RWPE2 (cell line): ENCODE measurements at regions not wholly inside any gene's neighbourhood (a gene's known extent, or its start where the extent isn't known, plus 50 kb on each side); places are given as distances from the start of the nearest gene placed in this dataset.

Experiments used
- ATAC-seq: fragments of 200-7000 bp; cut with Tn5 transposase; 3 replicates; pipeline ENCODE4 v1.9.1; 2021; ENCODE audit warnings: low read depth
- DNase-seq: peaks from one replicate; pipeline ENCODE4 v3.0.0-alpha.2; 2020; ENCODE audit warnings: low spot score
- H3K27ac ChIP-seq: fragments of 450-650 bp; 2 replicates; pipeline ENCODE4 v1.5.1; 2017; ENCODE audit warnings: mild to moderate bottlenecking; ENCODE audit not compliant: poor library complexity, severe bottlenecking
- H3K27me3 ChIP-seq: fragments of 250-450 bp; sonication (Bioruptor Pico); 2 replicates; pipeline ENCODE4 v1.5.1; 2021; ENCODE audit warnings: mild to moderate bottlenecking, moderate library complexity; ENCODE audit not compliant: insufficient read depth, poor library complexity, severe bottlenecking
- H3K36me3 ChIP-seq: fragments of 250-450 bp; sonication (Bioruptor Pico); 2 replicates; pipeline ENCODE4 v1.5.1; 2020; ENCODE audit warnings: low read depth, mild to moderate bottlenecking, moderate library complexity
- H3K4me1 ChIP-seq: fragments of 250-450 bp; sonication (Bioruptor Pico); 2 replicates; pipeline ENCODE4 v1.5.1; 2021; ENCODE audit warnings: mild to moderate bottlenecking, moderate library complexity; ENCODE audit not compliant: insufficient read depth, poor library complexity, severe bottlenecking
- H3K4me3 ChIP-seq: fragments of 250-450 bp; sonication (Bioruptor Pico); 2 replicates; pipeline ENCODE4 v1.5.1; 2021; ENCODE audit warnings: mild to moderate bottlenecking, moderate library complexity; ENCODE audit not compliant: severe bottlenecking
- H3K9me3 ChIP-seq: fragments of 250-450 bp; sonication (Bioruptor Pico); 2 replicates; pipeline ENCODE4 v1.5.1; 2021; ENCODE audit warnings: mild to moderate bottlenecking, moderate library complexity; ENCODE audit not compliant: severe bottlenecking
- TF ChIP-seq, protein P1 (sequence below): fragments of 450-650 bp; IDR thresholded peaks from one replicate; pipeline ENCODE4 v1.5.1; 2017; ENCODE audit warnings: mild to moderate bottlenecking, moderate library complexity; ENCODE audit not compliant: poor library complexity, severe bottlenecking

DNA sequence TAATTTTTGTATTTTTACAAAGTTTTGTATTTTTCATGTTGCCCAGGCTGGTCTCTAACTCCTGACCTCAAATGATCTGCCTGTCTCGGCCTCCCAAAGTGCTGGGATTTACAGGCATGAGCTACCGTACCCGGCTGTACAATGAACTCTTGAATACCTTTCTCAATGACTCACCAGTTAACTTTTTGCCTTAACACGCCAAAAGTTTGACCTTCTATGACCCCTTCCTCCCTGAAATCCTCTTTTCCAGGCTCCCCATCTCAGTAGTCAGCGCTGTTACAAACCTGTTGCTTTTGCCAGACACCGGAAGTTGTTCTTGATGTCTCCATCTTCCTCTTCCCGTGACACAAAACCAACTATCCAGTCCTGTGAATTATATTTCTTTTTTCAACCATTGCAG lies 158.1 kb upstream of the ASIC2 start:
- no peak for DNase-seq
- no peaks in the 10 kb centered on the region for H3K27me3 ChIP-seq
- no peak overlapping the region for H3K4me3 ChIP-seq
- H3K27ac ChIP-seq: no peak overlapping the region
- no peaks in the 10 kb centered on the region for H3K4me1 ChIP-seq
- TF ChIP-seq, protein P1, sequence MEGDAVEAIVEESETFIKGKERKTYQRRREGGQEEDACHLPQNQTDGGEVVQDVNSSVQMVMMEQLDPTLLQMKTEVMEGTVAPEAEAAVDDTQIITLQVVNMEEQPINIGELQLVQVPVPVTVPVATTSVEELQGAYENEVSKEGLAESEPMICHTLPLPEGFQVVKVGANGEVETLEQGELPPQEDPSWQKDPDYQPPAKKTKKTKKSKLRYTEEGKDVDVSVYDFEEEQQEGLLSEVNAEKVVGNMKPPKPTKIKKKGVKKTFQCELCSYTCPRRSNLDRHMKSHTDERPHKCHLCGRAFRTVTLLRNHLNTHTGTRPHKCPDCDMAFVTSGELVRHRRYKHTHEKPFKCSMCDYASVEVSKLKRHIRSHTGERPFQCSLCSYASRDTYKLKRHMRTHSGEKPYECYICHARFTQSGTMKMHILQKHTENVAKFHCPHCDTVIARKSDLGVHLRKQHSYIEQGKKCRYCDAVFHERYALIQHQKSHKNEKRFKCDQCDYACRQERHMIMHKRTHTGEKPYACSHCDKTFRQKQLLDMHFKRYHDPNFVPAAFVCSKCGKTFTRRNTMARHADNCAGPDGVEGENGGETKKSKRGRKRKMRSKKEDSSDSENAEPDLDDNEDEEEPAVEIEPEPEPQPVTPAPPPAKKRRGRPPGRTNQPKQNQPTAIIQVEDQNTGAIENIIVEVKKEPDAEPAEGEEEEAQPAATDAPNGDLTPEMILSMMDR: no peak
- no peaks in the 10 kb centered on the region for H3K36me3 ChIP-seq
- peak; percentile 36; the same call in 1 of the 3 replicates for ATAC-seq
- peaks cover 2% of the 10 kb centered on the region for H3K9me3 ChIP-seq

DNA sequence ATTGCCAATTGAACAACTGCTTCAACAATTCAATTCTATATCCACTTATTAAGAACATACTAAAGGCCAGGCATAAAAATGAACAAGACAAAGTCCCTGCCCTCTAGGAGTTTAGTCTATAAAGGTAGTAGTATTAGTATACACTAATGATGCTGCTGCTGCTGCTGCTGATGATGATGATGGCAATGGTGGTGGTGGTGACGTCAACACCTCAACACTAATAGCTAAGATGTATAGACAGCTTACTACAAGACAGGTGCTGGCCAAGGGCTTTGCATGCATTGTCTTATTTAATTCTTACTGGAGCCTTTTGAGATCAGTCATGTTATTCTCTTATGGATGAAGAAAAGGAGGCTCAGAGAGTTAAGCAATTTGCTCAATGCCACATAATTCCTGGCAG lies 164.4 kb upstream of the ASIC2 start:
- peaks cover 2% of the 10 kb centered on the region for H3K9me3 ChIP-seq
- TF ChIP-seq, protein P1: no peak
- H3K4me1 ChIP-seq: no peaks in the 10 kb centered on the region

DNA sequence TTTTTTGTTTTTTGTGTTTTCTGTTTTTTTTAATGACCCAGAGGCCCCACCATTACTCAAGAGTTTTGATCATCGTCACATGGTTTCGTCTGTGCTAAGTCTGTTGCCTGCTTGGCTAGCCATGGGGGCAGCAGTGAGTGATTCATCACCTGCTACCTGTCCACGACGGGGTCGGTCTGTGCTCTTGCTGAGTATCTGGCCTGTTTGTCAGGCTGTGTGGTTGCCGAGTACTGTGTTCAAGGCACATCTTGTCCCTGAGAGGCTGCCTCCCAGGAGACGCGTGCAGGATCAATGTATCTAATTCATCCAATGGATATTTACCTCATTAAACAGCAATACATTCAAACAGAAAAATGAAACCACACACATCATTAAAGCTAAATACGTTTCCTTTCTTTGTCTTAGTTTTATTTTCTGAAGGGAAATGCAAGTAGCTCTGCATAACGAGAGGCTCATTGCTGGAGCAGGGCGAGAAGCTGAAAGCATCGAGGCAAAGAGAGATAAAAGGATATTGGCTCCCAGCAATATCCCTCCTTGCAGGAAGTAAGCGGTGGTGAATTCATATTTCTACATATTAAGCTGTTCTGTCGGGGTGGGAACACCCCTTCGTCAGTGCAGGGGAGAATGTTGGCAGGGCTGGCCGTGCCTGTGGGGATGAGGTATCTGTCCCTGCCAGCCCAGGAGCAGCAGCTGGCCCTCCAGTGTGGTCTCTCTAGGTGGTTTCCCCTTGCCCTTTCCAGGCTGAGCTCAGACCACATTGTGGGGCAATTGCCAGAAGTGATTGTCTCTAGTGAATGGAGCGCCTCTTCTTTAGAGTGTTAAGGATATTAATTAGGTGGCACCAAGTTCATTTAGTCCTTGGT lies 166.2 kb upstream of the ASIC2 start:
- H3K4me3 ChIP-seq: no peak overlapping the region
- H3K27me3 ChIP-seq: no peaks in the 10 kb centered on the region
- ATAC-seq (no peak), DNase-seq (no peak)
- no peaks in the 10 kb centered on the region for H3K4me1 ChIP-seq
- H3K27ac ChIP-seq: no peak overlapping the region
- TF ChIP-seq, protein P1: no peak
- H3K9me3 ChIP-seq: no peaks in the 10 kb centered on the region
- no peaks in the 10 kb centered on the region for H3K36me3 ChIP-seq

More for the DNA sequence above, 164.4 kb upstream of the ASIC2 start:
- Histone ChIP-seq H3K27ac (no peak overlapping the region), H3K36me3 (no peaks in the 10 kb centered on the region), H3K4me3 (no peak overlapping the region), H3K27me3 (no peaks in the 10 kb centered on the region)
- no peak for DNase-seq
- no peak for ATAC-seq

DNA sequence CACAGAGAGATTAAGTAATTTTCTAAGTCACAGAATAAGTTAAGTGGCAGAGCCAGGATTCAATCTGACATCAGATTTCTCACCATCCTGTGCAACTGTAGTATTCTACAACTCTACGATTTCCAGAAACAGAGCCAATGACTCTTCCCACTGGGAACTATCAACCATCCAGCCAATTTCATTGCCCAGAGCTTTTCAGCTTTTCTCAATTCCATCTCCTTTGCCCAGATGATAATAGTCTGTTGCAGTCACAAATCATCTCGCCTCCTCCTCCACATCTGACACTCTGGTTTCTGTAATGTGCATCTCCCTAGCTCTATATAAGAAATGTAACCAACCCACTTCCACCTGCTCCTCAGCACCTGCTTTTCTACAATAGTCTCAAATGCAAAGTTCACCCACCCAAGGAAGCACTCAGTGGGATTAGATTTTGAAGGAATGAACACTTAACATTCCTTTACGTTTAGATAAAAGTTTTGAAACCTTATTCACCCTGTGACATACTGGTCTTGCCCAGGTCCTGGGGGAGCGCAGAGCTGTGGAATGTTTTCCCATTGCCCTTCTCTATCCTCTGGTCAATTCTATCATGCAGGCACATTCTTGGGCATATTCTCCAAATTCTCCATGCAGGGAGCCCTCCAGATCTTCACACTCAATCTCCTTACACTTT lies 167.8 kb upstream of the ASIC2 start:
- no peaks in the 10 kb centered on the region for H3K36me3 ChIP-seq
- no peaks in the 10 kb centered on the region for H3K9me3 ChIP-seq
- no peak overlapping the region for H3K4me3 ChIP-seq
- no peak for ATAC-seq
- peaks cover 5% of the 10 kb centered on the region for H3K4me1 ChIP-seq
- no peak overlapping the region for H3K27ac ChIP-seq
- H3K27me3 ChIP-seq: no peaks in the 10 kb centered on the region
- TF ChIP-seq, protein P1: no peak
- no peak for DNase-seq
